ENCODE measurements at regions not wholly inside any gene's neighbourhood (a gene's known extent, or its start where the extent isn't known, plus 50 kb on each side); places are given as distances from the start of the nearest gene placed in this dataset.
"Not testable (repeated sequence)": the region's sequence is repeated elsewhere in the genome, so short reads cannot be mapped to it uniquely, and the experiment has no call there.

- Histone ChIP-seq H3K27ac (replicated peaks) (no peak overlapping the region), H3K4me3 (replicated peaks; ENCODE audit: insufficient read depth, low read length) (no peak overlapping the region), H3K27me3 (ENCODE audit: insufficient read depth, poor library complexity, severe bottlenecking) (peaks cover 3% of the 10 kb centered on the region)
- no peak for DNase-seq (ENCODE audit: low read depth in 1 of 2, low spot score in 1 of 2)
- no peak for TF ChIP-seq CTCF (IDR thresholded peaks at IDR 0.05; ENCODE audit: insufficient read depth, low read length)
- TF ChIP-seq SPI1 (IDR thresholded peaks at IDR 0.05; ENCODE audit: borderline replicate concordance, low read depth): no peak
- no peak for TF ChIP-seq GABPA (IDR thresholded peaks at IDR 0.05; ENCODE audit: low read depth)
- no peak for TF ChIP-seq POLR2AphosphoS5 (IDR thresholded peaks at IDR 0.05; ENCODE audit: low read depth)
- no peak for TF ChIP-seq REST (IDR thresholded peaks at IDR 0.05; ENCODE audit: insufficient replicate concordance, low read depth)
These were observed 238.8 kb downstream of the DMAC1 start for GRCh38 chr9:7560669-7561305.

GRCh38 chr9:7554699-7555098 lies 244.9 kb downstream of the DMAC1 start:
- H3K4me3 ChIP-seq (replicated peaks; ENCODE audit: insufficient read depth, low read length): no peak overlapping the region
- TF ChIP-seq CTCF (IDR thresholded peaks at IDR 0.05; ENCODE audit: insufficient read depth, low read length) (no peak), SPI1 (IDR thresholded peaks at IDR 0.05; ENCODE audit: borderline replicate concordance, low read depth) (no peak), GABPA (IDR thresholded peaks at IDR 0.05; ENCODE audit: low read depth) (no peak), POLR2AphosphoS5 (IDR thresholded peaks at IDR 0.05; ENCODE audit: low read depth) (no peak), REST (IDR thresholded peaks at IDR 0.05; ENCODE audit: insufficient replicate concordance, low read depth) (no peak)
- H3K27ac ChIP-seq (replicated peaks): no peak overlapping the region
- no peak for DNase-seq (ENCODE audit: low read depth in 1 of 2, low spot score in 1 of 2)
- peaks cover 3% of the 10 kb centered on the region for H3K27me3 ChIP-seq (ENCODE audit: insufficient read depth, poor library complexity, severe bottlenecking)

- H3K27ac ChIP-seq (replicated peaks); H3K27me3 ChIP-seq (ENCODE audit: insufficient read depth, poor library complexity, severe bottlenecking); H3K4me3 ChIP-seq (replicated peaks; ENCODE audit: insufficient read depth, low read length); DNase-seq (ENCODE audit: low read depth in 1 of 2, low spot score in 1 of 2): not testable (repeated sequence)
These were observed 246.9 kb downstream of the DMAC1 start for GRCh38 chr9:7552706-7553105.

- no peak for DNase-seq (ENCODE audit: low read depth in 1 of 2, low spot score in 1 of 2)
- Histone ChIP-seq H3K27ac (replicated peaks) (no peak overlapping the region), H3K4me3 (replicated peaks; ENCODE audit: insufficient read depth, low read length) (no peak overlapping the region), H3K27me3 (ENCODE audit: insufficient read depth, poor library complexity, severe bottlenecking) (peaks cover 3% of the 10 kb centered on the region)
- TF ChIP-seq SPI1 (IDR thresholded peaks at IDR 0.05; ENCODE audit: borderline replicate concordance, low read depth) (no peak), CTCF (IDR thresholded peaks at IDR 0.05; ENCODE audit: insufficient read depth, low read length) (no peak), GABPA (IDR thresholded peaks at IDR 0.05; ENCODE audit: low read depth) (no peak), REST (IDR thresholded peaks at IDR 0.05; ENCODE audit: insufficient replicate concordance, low read depth) (no peak), POLR2AphosphoS5 (IDR thresholded peaks at IDR 0.05; ENCODE audit: low read depth) (no peak)
These were observed 250.3 kb downstream of the DMAC1 start for GRCh38 chr9:7549249-7549648.

Measured in HL-60 (cell line).